GM21423 (cell line): ENCODE measurements at regions not wholly inside any gene's neighbourhood (a gene's known extent, or its start where the extent isn't known, plus 50 kb on each side); places are given as distances from the start of the nearest gene placed in this dataset.
"Not testable (repeated sequence)": the region's sequence is repeated elsewhere in the genome, so short reads cannot be mapped to it uniquely, and the experiment has no call there.

Experiments used
- ATAC-seq: cut with Tn5 transposase; IDR thresholded peaks from one replicate; pipeline ENCODE4 v1.9.1; 2021; ENCODE audit warnings: mild to moderate bottlenecking, moderate library complexity; ENCODE audit not compliant: unreplicated experiment

DNA sequence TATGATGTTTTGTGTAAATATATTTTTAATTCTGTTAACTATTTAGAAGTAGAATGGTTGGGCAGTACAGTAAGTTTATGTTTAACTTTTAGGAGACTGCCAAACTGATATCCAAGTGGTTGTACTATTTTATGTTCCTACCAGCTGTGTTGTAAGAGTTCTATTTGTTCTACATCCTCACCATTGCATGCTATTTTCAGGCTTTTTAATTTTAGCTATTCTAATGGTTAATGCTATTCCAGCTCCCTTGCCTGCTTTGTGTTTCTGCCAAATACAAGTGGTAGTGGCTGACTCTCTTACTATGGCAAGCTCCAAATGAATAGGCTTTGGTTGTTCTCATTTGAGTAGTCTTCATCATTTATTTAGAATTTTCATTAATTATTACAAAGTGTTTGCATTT lies 476.4 kb downstream of the KIF4B start:
- ATAC-seq: no peak

- ATAC-seq: no peak
These were observed 478.6 kb downstream of the KIF4B start for GRCh38 chr5:155492191-155492590.

DNA sequence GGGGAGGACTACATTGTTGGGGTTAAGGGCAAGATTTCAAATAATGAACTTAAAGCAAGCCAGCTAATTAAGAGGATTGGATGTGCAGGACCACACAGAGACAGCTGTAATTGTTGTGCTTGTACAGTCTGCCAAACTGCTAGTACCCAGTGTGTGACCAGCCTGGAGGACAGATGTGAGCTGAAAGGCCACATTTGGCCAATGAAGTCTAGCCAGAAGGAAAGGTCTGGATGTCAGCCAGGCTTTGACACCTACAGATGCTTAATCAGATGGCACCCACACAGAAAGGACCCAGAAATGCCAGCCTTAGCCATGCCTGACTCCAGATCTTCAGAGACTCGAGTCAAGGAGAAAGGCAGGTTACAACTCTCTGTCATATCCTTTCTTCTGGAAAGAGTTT lies 491.1 kb downstream of the KIF4B start:
- ATAC-seq: no peak

- no peak for ATAC-seq
These were observed 493.8 kb downstream of the KIF4B start for GRCh38 chr5:155507363-155507762.

DNA sequence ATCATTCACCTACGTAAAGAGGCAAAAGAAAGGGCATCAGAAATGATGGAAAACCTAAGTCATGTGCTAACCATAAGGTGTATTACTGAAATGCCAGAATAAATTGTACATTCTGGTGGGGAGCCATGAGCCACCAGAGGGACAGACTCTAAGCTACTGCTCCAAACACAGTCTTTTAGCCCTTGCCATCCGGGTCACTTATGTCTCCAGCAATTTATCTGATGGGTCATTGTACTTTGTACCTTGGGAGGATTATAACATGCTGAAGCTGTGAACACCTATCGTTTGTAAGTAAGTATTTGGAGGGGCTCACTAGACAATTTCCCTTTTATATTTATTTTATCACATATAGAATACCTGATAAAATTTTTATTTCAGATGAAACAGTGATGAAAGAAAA lies 495.1 kb downstream of the KIF4B start:
- ATAC-seq: no peak

- no peak for ATAC-seq
These were observed 498.8 kb downstream of the KIF4B start for GRCh38 chr5:155512329-155512728.

DNA sequence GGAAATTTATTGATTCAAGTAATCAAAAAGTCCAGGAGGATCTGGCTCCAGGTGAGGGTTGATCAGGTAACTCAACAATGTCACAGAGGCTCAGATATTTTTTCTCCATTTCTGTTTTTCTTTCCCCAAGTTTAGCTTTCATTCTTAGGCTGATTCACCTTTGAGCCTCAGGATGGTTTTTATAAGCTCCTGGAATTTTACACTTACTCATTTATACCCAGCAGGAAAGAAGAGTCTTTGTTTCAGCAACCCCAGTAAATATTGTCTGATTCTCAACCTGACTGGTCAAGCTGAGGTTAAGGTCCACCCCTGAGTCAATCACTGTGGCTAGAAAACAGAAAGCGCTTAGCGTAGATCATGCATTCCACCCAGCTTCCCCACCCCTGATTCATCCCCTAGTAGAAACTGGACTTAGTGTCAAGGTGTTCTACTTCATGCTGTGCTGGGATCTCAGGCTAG lies 500.6 kb downstream of the KIF4B start:
- no peak for ATAC-seq

DNA sequence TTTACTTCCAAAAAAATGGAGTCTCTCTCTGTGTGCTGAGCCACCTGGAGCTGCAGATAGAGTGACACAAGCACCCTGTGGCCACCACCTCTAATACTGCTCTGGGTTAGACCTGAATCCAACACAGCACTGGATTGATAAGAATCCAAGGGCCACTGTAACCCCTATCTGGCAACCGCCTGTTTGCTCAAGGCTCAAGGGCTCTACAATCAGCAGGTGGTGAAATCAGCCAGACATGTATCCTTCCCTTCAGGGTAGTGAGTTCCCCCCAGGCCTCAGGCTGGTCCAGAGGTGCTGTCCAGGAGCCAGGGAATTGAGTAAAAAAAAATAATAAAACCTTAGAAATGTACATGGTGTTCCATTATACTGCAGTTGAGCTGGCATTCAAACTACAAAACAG lies 509.0 kb downstream of the KIF4B start:
- ATAC-seq: no peak

GRCh38 chr5:155529362-155529761 lies 515.8 kb downstream of the KIF4B start:
- no peak for ATAC-seq

- no peak for ATAC-seq
These were observed 516.5 kb downstream of the KIF4B start for GRCh38 chr5:155530046-155530445.

DNA sequence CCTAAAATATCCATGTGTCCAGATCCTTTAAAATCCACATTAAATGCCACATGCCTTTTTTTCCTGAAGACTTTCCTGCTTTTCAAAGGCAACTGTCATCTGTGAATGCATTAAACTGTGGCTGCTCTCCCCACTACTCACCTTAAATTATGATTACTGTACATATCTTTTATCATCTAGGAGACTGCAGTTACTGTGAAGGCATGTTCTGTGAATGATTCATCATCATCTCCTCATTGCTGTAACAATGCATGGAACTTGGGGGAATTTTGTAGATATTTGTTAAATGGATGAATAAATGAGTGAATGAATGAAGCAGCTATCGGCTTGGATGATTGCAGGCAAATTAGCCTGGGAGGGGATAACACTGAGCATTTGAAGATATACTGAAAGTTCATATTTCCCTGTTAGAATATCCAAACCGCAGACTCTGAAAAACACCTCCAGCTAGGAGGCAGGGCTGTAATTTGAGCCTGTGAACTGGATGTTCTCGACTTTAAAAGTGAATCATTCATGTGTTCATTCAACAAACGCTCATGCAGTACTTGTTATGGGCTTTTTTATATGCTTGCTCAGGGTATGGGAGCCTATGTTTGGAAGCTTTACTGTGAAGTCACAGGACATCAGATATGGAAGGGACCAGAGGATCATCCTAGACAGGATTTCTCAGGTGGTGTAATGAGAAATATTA lies 519.2 kb downstream of the KIF4B start:
- no peak for ATAC-seq

GRCh38 chr5:155540000-155540595 lies 526.5 kb downstream of the KIF4B start:
- ATAC-seq: no peak

- ATAC-seq: no peak
These were observed 532.5 kb downstream of the KIF4B start for GRCh38 chr5:155546075-155546474.

- ATAC-seq: no peak
These were observed 540.9 kb downstream of the KIF4B start for GRCh38 chr5:155554500-155554899.

- no peak for ATAC-seq
These were observed 542.7 kb downstream of the KIF4B start for GRCh38 chr5:155556222-155556621.

- no peak for ATAC-seq
These were observed 543.1 kb downstream of the KIF4B start for GRCh38 chr5:155556700-155557099.

DNA sequence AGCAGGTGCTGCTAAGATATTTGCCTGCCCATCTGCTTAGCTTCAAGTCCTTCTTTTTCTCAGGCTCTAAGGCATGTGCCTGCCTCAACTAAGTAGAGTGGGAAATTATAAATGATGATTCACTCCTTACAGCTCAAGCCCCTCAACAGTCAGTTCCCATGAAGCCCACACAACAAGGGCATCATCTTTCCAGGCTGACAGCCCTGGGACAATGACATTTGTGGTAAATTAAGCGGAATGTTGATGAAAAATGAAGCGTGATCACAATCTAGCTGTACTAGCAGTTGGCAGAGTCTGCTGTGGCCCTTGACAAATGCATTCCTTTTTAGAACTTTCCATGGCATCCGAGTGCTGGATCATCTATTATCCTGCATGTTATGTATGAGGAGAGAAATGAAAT lies 548.6 kb downstream of the KIF4B start:
- no peak for ATAC-seq

DNA sequence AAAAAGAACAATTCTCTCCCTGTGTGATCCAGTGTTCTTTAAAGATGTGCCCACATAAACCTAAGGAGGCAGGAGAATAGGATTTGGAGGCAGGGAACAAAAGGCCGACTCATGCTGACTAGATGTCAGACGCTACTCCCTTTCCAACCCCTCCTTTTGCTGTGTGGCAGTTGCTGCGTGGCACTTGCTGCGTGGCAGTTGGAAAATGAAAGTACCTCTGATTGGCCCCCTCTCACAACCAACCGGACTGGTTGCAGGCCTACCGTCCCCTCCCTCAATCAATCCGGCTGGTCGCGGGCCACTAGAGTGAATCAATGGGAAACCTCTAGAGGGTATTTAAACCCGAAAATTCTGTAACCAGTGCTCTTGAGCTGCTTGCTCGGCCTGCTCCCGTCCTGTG lies 551.0 kb downstream of the KIF4B start:
- no peak for ATAC-seq

DNA sequence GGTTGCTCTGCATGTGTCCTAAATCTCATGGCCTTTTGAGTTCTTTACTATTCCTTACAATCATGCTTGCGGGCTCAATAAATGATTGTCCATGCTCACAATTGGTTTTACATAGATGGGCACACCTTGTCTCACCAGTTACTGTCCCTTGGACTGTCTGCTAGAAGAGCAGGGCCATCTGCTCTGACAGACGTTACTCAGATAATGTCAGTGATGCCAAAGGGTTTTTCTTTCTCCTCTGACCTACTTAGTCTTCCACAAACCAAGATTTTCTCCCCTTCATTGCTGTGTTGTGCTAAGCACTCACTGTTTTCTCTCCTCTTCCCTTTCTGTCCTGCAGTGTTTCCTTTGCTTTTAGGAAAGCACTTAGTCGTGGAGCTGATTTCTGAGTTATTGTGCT lies 562.3 kb downstream of the KIF4B start:
- no peak for ATAC-seq

DNA sequence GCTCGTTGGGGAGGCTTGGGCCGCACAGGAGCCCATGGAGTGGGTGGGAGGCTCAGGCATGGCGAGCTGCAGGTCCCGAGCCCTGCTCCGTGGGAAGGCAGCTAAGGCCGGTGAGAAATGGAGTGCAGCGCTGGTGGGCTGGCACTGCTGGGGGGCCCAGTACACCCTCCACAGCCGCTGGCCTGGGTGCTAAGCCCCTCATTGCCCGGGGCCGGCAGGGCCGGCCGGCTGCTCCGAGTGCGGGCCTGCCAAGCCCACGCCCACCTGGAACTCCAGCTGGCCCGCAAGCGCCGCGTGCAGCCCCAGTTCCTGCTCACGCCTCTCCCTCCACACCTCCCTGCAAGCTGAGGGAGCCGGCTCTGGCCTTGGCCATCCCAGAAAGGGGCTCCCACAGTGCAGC lies 573.3 kb downstream of the KIF4B start:
- ATAC-seq: not testable (repeated sequence)

DNA sequence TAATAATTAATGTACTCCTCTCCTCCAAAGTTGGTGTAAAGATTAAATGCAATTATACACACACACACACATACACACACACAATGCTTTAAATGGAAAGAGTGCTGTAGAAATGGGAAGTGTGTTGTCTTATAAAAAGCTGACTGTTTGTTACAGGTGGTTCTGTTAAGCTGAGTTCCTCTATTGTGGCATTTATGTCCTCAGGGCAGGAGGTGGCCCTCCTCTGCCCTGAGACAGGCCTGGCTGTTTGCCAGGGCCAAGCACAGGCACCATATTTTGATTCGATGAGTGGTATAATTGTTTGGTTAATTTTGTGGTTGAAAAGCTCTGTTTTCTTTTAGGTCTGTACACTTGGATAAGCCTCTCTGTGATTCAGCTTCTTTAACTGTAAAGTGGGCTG lies 573.9 kb downstream of the KIF4B start:
- no peak for ATAC-seq

DNA sequence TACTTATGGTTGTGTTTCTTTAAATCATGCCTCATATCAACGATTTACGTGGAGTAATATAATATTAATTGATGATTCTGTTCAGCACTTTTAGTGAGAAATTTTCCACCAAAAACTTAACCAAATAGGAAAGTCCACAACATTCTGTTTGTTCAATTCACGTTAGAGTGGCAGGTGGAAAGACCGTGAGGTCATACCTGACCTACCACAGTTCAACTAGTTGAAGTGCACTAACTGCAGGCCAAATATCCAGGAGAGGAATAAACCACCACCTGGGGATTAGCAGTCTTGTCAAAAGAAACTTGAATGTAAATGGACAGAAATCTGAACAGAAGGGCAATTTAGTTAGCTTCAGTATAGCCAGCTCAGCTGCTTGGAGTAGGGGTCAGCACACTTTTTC lies 577.7 kb downstream of the KIF4B start:
- ATAC-seq: no peak

GRCh38 chr5:155594270-155594669 lies 580.7 kb downstream of the KIF4B start:
- ATAC-seq: no peak
